ENCODE measurements at regions not wholly inside any gene's neighbourhood (a gene's known extent, or its start where the extent isn't known, plus 50 kb on each side); places are given as distances from the start of the nearest gene placed in this dataset.
"Not testable (repeated sequence)": the region's sequence is repeated elsewhere in the genome, so short reads cannot be mapped to it uniquely, and the experiment has no call there.

- no peak for DNase-seq
Measured at GRCh38 chr4:53712408-53713020, 121.2 kb upstream of the LNX1 start.

- no peak for DNase-seq
Measured at GRCh38 chr4:53711926-53712325, 120.6 kb upstream of the LNX1 start.

DNA sequence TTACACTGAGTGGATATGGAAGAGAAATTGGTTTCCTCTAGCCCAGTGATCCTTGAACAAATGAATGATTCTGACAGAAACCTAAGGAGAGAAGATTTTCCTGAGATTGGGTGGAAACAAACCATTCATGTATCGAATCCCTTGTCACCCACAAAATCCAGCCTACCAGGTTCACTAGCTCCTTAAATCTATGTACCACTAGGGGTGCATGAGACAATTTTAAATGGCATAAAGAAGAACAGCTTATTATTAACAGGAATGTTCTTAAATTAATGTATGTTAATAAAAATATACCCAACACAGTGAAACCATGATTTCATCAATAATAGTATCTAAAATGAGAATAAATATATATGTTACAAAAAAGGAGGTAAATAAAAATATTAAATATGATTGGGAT is 118.4 kb upstream of the LNX1 start:
- DNase-seq, result no peak

DNA sequence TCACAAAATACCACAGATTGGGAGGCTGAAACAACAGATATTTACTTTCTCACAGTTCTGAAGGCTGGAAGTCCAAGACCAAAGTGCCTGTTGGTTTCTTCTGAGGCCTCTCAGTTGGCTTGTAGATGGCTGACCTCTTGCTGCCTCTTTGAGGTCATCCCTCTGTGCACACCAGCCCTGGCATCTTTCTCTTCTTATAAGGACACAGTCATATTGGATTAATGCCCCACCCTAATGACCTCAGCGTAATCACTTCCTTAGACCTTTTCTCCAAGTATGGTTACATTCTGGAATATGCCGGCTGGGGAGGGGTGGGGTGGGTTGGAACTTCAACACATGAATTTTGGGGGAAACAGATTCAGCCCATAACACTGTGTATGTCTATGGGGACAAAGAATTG is 116.2 kb upstream of the LNX1 start:
- DNase-seq, result no peak

GRCh38 chr4:53706422-53707032 is 115.2 kb upstream of the LNX1 start:
- DNase-seq, result no peak

GRCh38 chr4:53705972-53706371 is 114.7 kb upstream of the LNX1 start:
- DNase-seq, result no peak

DNA sequence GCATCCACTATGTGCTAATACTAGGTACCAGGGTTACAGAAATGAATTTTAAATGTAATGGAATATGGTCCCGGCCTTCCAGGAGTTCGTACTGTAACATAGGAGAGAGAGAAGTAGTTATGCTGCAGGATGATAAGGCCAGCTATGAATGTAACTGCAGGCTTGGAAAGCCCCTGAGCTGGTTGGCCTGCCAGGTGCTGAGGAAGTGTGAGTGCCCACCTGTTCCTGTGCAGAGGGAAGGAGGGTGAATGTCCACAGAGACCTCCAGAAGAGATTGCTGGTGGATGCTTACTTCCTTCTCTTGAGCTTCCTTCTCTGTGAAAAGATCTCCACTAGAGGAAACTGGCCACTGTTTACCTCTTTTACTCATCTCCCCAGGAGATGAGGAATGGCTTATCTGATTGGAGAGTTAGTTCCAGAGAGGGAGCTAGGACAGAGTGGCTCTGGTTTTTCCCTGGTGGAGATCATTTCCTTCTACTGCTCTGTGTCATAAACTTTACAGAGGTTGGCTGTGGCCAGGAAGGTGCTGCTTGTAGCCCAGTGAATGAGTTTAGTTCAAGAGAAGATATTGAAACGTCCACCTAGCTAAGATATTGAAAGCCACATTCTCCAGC is 114.0 kb upstream of the LNX1 start:
- DNase-seq, result no peak

DNA sequence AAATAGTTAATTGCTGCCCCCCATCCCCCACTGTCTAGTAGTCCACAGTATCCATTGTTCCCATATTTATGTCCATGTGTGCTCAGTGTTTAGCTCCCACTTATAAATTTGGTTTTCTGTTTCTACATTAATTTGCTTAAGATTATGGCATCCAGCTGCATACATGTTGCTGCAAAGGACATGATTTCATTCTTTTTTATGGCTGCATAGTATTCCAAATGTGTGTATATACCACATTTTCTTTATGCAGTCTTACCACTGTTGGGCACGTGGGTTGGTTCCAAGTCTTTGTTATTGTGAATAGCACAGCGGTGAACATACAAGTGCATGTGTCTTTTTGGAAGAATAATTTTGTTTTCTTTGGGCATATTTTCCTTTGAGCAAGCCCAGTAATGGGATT is 113.0 kb upstream of the LNX1 start:
- DNase-seq, result no peak

GRCh38 chr4:53703267-53703655 is 112.0 kb upstream of the LNX1 start:
- DNase-seq, result no peak

DNA sequence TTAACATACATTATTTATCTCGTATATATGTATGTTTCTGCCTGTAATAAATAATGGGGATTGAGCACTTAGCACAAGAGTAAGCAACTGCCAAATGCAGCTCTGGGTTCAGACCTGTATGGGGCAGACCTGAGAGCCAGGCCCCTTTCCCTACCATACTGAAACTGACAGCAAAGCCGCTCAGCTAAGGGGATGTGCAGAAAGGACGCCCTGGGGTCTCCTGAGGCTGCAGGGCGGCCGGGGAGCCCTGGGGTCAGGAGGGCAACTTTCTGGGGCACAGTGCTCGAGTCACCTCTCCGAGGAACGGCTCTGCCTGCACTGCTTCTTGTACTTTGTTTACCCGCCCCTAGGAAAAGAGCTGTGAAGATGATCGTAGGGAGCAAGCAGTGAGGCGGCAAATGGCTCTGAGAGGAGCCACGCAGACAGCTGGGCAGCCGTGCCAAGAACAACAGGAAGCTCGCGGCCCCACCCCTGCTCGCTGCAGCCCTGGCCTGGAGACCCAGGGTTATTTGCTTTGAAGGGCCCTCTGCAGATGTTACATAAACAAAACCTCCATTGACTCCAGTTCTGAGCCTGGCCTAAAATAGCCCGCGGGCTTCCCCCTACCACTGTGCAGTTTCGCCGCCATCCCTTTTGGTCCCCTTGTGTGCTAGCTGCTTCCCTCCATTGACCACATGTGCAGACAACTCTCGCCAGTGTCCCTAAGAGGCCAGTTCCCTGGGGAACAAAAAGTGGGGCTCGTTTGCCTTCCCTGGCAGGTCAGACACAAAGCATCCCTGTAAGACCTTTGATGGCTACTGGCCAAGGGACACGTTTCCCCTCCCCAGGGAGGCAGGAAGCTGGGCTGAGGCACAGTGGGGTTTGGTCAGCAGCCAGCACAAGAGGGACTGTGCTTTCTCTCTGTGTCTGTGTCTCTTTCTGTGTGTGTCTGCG is 111.3 kb upstream of the LNX1 start:
- peak; percentile 91 for DNase-seq

DNA sequence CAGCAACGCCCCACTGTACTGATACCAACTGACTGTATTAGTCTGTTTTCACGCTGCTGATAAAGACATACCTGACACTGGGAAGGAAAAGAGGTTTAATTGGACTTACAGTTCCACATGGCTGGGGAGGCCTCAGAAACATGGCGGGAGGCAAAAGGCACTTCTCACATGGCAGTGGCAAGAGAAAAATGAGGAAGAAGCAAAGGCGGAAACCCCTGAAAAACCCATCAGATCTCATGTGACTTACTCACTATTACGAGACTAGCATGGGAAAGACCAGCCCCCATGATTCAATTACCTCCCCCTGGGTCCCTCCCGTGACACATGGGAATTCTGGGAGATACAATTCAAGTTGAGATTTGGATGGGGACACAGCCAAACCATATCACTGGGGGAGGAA is 110.0 kb upstream of the LNX1 start:
- not testable (repeated sequence) for DNase-seq

DNA sequence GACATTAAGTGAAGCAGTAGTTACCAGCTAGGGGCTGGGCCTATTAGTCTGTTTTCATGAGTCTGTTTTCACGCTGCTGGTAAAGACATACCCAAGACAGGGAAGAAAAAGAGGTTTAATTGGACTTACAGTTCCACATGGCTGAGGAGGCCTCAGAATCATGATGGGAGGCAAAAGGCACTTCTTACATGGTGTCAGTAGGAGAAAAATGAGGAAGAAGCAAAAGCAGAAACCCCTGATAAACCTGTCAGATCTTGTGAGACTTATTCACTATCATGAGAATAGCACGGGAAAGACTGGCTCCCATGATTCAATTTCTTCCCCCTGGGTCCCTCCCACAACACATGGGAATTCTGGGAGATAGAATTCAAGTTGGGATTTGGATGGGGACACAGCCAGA is 108.0 kb upstream of the LNX1 start:
- not testable (repeated sequence) for DNase-seq

DNA sequence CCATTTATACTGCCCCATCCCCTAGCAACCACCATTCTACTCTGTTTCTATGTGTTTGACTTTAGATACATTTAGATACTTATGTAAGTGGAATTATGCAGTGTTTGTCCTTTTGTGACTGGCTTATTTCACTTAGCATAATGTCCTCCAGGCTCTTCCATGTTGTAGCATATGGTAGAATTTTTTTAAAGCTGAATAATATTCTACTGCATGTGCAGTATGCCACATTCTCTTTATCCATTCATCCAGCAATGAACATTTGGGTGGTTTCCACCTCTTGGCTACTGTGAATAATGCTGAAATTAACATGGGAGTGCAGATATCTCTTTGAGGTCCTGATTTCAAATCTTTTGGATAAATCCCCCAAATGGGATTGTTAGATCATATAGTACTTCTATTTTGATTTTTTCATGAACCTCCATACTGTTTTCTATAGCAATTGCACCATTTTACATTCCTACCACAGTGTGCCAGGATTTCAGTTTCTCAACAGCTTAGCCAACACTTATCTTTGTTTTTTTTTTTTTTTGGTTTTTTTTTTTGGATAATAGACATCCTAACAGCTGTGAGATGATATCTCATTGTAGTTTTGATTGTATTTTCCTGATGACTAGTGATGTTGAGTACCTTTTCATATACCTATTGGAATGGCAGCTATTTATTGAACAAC is 105.9 kb upstream of the LNX1 start:
- no peak for DNase-seq

DNA sequence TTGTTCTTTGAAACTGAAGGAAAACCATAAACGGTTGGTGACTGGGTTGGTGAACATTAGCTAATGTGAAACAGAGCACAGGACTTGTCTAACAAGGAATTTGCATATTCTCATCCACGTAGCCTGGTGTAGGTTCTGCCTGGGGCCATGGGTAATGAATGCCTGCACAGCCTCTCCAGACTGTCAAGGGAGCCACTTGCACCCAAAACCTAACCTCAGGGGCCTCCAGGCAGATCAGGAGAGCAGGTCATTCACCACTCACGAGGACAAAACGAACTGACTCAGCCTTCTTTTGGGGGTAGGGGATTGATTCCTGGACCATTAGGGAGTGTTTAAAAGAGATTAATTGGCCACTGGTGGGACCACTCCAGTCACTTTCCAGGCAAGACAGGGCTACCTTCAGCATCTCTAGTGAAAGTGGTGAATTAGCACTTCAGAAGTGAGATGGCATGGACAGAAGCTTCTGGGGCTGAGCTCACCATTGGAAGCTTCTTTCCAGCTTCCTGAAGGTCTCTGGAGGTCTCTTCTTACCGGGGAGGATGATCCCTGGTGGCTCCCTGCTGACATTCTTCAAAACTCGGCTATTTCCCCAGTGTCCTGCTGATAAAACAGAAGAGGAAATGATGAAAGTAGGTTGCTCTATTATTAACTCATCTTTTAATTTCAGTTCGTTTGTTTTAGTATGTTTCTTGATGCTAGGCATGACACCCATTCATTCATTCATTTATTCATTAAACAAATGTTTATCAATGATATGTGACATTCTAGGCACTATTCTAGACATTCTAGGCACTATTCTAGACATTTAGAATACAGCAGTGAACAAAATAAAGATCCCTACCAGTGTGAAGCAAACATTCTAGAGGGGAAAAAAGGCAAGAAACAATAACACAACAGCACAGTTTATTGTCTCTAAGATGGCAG is 104.5 kb upstream of the LNX1 start:
- DNase-seq, result no peak

DNA sequence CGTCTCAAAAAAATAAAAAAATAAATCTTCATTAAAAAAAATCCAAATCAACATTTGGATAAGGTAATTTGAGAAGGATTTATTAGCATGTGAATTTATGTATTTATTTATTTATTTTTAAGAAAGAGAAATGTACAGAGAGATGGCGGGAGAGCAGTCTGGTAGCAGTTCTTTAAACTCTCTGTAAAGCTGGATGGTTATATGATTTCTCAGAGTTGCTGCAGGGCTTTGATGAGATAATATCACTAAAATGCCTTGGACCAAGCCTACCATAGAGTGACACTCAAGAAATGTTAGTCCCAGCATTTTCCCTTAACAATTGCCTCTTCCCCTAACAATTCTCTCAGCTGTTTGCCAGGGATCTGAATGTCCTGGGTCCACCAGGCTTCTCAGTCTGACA is 103.4 kb upstream of the LNX1 start:
- no peak for DNase-seq

GRCh38 chr4:53693909-53694308 is 102.6 kb upstream of the LNX1 start:
- DNase-seq, result no peak

GRCh38 chr4:53693408-53693807 is 102.1 kb upstream of the LNX1 start:
- DNase-seq, result no peak

- DNase-seq, result peak; percentile 54
Measured at GRCh38 chr4:53688186-53688790, 97.0 kb upstream of the LNX1 start.

DNA sequence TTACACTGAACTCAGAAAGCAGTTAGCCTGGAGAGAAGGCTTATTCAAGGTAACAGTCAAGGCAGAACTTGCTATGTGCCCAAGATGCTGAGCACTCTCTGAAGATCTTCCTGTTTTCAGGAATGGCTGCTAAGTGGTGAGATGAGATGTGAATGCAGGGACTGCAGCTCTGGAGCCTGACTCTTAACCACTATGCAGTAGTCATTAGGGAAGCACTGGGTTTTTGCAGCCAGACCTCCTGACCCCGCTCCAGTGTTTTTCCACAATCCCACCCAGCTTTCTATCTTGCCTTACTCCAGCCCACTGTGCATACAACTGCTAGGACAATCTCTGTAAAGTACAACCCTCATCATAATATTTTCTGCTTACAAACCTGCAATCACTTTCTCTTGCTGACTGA is 95.2 kb upstream of the LNX1 start:
- DNase-seq, result no peak

DNA sequence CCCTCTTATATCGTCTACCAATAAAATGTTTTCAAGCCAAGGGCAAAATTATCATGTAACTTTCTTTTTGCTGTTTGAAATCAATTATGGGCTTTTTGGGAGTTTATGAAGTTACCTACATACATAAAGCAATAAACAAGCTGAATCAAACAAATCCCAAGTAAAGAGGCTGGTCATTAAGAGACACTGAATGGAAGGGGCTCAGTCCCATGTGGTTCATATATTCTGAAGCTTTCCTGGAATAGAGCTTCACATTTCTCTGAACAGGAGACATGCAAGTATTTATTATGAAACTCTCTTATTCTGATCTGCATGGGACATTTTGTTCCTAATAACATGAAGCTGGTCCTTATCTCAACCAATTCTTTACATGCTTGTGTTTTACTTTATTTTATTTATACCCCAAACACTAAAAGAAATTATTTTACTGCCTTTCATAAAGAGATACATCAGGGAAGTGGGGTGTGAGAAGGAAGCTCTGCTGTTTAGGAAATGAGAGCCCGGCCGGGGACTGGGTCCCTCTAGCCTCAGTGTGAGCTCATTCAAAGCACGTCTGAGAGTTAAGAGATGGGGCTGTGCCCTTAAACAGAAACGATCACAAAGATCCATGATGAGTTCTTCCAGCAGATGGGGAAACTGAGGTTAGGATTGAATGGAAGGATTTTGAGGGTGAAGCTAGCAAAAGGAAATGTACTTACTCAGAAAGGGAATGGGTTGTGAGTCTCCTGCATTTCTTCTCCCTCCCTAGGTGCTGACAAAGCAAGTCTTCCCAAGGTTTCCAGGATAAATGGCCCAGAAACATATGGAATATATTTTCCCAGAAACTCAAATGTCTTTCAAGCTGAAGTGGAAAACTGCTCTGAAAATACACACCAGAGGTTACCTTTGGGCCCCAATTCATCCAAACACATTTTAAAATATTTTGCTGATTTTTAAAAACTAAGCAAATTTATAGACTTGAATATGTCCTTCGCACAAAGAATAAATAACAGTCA is 93.1 kb upstream of the LNX1 start:
- no peak for DNase-seq

All from left hindlimb (tissue), 1 donor.